Peyer's patch (tissue), 4 donors: ENCODE measurements at regions not wholly inside any gene's neighbourhood (a gene's known extent, or its start where the extent isn't known, plus 50 kb on each side); places are given as distances from the start of the nearest gene placed in this dataset.

ENCODE experiments used
- POLR2A ChIP-seq, 2 donors: fragments of 450-650 bp; IDR thresholded peaks; one replicate each; pipeline ENCODE4 v1.5.1; 2017; ENCODE audit warnings: antibody characterized with exemption in 2 of 2, mild to moderate bottlenecking in 2 of 2, moderate library complexity in 2 of 2
- TF ChIP-seq, protein P1 (sequence below), 6 experiments: fragments of 450-650 bp in 4 of 6; fragments of 200-600 bp in 2 of 6; sonication (generic) in 1 of 6; IDR thresholded peaks; one replicate each; pipeline ENCODE4 v1.5.1; 2017 to 2019; ENCODE audit warnings: antibody characterized with exemption in 6 of 6, mild to moderate bottlenecking in 3 of 6, moderate library complexity in 1 of 6

DNA sequence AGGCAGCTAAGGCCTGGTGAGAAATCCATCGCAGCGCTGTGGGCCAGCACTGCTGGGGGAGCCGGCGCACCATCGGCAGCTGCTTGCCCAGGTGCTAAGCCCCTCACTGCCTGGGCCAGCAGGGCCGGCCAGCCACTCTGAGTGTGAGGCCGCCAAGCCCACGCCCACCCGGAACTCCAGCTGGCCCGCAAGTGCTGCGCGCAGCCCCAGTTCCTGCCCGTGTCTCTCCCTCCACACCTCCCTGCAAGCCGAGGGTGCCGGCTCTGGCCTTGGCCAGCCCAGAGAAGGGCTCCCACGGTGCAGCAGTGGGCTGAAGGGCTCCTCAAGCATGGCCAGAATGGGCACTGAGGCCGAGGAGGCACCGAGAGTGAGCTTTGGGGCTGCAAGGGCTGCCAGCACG is 64.4 kb downstream of the EBNA1BP2 start:
- TF ChIP-seq, protein P1, sequence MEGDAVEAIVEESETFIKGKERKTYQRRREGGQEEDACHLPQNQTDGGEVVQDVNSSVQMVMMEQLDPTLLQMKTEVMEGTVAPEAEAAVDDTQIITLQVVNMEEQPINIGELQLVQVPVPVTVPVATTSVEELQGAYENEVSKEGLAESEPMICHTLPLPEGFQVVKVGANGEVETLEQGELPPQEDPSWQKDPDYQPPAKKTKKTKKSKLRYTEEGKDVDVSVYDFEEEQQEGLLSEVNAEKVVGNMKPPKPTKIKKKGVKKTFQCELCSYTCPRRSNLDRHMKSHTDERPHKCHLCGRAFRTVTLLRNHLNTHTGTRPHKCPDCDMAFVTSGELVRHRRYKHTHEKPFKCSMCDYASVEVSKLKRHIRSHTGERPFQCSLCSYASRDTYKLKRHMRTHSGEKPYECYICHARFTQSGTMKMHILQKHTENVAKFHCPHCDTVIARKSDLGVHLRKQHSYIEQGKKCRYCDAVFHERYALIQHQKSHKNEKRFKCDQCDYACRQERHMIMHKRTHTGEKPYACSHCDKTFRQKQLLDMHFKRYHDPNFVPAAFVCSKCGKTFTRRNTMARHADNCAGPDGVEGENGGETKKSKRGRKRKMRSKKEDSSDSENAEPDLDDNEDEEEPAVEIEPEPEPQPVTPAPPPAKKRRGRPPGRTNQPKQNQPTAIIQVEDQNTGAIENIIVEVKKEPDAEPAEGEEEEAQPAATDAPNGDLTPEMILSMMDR (IDR thresholded peaks at IDR 0.05): no peak
- TF ChIP-seq POLR2A (IDR thresholded peaks at IDR 0.05): no peak
